Tibial nerve (tissue), 4 donors: ENCODE measurements at regions not wholly inside any gene's neighbourhood (a gene's known extent, or its start where the extent isn't known, plus 50 kb on each side); places are given as distances from the start of the nearest gene placed in this dataset.

Source experiments
- DNase-seq, 2 donors: peaks; one replicate each; pipeline ENCODE4 v3.0.0-alpha.2; 2019; ENCODE audit warnings: low spot score in 2 of 2
- H3K27ac ChIP-seq, 4 donors: fragments of 200-600 bp; sonication (generic) in 3 of 4; one replicate each; pipeline ENCODE4 v1.5.1; 2017 to 2019; ENCODE audit warnings: mild to moderate bottlenecking in 1 of 4
- H3K27me3 ChIP-seq, 2 donors: fragments of 200-600 bp; sonication (generic) in 1 of 2; one replicate each; pipeline versions ENCODE4 v1.5.1 to v1.6.0; 2017 to 2019
- H3K36me3 ChIP-seq, 3 donors: fragments of 200-600 bp; sonication (generic); one replicate each; pipeline ENCODE4 v1.5.1; 2018 to 2019
- H3K4me1 ChIP-seq, 4 donors: fragments of 200-600 bp; sonication (generic) in 3 of 4; one replicate each; pipeline ENCODE4 v1.5.1; 2017 to 2019
- H3K4me3 ChIP-seq, 4 donors: fragments of 200-600 bp; sonication (generic) in 3 of 4; one replicate each; pipeline ENCODE4 v1.5.1; 2017 to 2019; ENCODE audit warnings: mild to moderate bottlenecking in 1 of 4, moderate library complexity in 1 of 4
- H3K9me3 ChIP-seq, 4 donors: fragments of 200-600 bp; sonication (generic) in 3 of 4; one replicate each; pipeline ENCODE4 v1.5.1; 2017 to 2019
- CTCF ChIP-seq, 5 experiments: fragments of 200-600 bp in 3 of 5; fragments of 450-650 bp in 2 of 5; sonication (generic) in 3 of 5; IDR thresholded peaks; one replicate each; pipeline ENCODE4 v1.5.1; 2016 to 2019; ENCODE audit warnings: antibody characterized with exemption in 5 of 5, mild to moderate bottlenecking in 3 of 5, moderate library complexity in 2 of 5
- EP300 ChIP-seq, 2 donors: sonication (generic); formaldehyde crosslinking; IDR thresholded peaks; one replicate each; pipeline ENCODE4 v1.6.1; 2017; ENCODE audit warnings: antibody characterized with exemption in 2 of 2, mild to moderate bottlenecking in 1 of 2
- POLR2A ChIP-seq, 2 donors: fragments of 450-650 bp; IDR thresholded peaks; one replicate each; pipeline ENCODE4 v1.6.1; 2017; ENCODE audit warnings: antibody characterized with exemption in 2 of 2, mild to moderate bottlenecking in 2 of 2, moderate library complexity in 2 of 2
- WGBS, 2 donors: methylation state at CpG; one replicate each; pipeline ENCODE4 v1.1.5; 2018; 5-methylcytosine and 5-hydroxymethylcytosine counted together

DNA sequence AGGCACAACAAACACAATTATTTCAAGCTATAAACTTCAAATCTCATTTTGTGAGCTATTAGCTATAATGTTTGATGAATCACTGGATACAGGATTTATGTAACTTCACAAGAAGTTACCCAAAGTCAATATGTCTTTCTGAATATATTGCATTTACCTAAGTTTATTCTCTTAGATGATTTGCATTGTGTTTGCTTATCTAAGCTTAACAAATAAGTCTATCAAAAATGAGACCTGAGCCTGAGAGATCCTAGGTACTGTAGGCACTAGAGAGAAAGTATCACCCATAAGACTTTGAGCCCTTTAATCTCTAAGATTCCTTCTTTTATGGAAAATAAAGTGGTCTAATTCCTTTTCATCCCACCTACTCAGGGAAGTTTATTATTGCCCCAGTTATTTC lies 178.2 kb downstream of the NAF1 start:
- no peaks in the 10 kb centered on the region for H3K4me1 ChIP-seq
- no peak overlapping the region for H3K4me3 ChIP-seq
- no peaks in the 10 kb centered on the region for H3K9me3 ChIP-seq
- TF ChIP-seq POLR2A (IDR thresholded peaks at IDR 0.05) (no peak), EP300 (IDR thresholded peaks at IDR 0.05) (no peak), CTCF (IDR thresholded peaks at IDR 0.05) (no peak)
- no peak overlapping the region for H3K27ac ChIP-seq
- no peaks in the 10 kb centered on the region for H3K27me3 ChIP-seq
- no peaks in the 10 kb centered on the region for H3K36me3 ChIP-seq
- DNase-seq: no peak

DNA sequence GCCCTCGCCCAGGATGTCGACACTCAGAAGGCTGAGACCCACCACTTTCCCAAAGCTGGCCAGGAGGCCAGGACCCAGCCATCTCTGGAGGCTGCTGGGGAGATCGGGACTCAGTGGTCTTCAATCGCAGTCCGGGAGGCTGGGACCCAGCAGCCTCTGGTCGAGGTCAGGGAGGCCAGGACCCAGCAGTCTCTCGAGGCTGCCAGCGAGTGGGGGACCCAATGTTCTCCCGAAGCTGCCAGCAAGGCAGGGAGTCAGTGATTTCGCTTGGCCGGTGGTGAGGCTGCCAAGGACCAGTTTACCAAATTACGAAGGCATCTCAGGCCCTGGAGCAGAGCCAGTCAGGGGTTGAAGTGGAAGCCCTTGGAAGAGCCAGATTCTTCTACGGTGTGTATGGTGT lies 181.6 kb downstream of the NAF1 start:
- Histone ChIP-seq H3K4me1 (no peaks in the 10 kb centered on the region), H3K9me3 (no peaks in the 10 kb centered on the region), H3K36me3 (no peaks in the 10 kb centered on the region), H3K27ac (no peak overlapping the region), H3K4me3 (no peak overlapping the region), H3K27me3 (no peaks in the 10 kb centered on the region)
- no peak for TF ChIP-seq CTCF (IDR thresholded peaks at IDR 0.05)
- no peak for TF ChIP-seq EP300 (IDR thresholded peaks at IDR 0.05)
- no peak for TF ChIP-seq POLR2A (IDR thresholded peaks at IDR 0.05)
- no peak for DNase-seq
- 84 to 95% methylated on average over 9 to 13 of the region's 13 CpGs for WGBS, 2 donors

DNA sequence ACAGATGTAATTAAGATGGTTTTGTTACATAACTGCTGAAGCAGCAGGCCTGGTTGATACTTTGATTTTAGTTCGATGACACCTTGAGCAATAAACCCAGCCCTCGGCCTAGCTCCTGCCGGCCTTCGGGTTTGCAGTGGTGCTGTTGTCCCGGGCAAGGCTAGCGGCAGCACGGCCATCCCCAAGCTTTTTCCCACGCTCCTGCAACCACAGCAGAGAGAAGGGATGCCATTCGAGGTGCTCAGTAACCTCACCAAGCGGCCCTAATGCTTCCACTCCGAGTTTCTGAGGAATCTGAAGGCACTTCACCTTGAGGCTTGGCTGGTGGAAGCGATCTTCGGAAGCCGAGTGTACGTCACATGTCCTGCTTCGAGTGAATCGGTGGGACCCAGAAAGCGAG lies 182.1 kb downstream of the NAF1 start:
- WGBS, 2 donors: 82 to 91% methylated on average over 18 of the region's 18 CpGs
- no peak for TF ChIP-seq POLR2A (IDR thresholded peaks at IDR 0.05)
- TF ChIP-seq CTCF (IDR thresholded peaks at IDR 0.05): no peak
- TF ChIP-seq EP300 (IDR thresholded peaks at IDR 0.05): no peak
- DNase-seq: no peak
- Histone ChIP-seq H3K4me3 (no peak overlapping the region), H3K27ac (no peak overlapping the region), H3K36me3 (no peaks in the 10 kb centered on the region), H3K4me1 (no peaks in the 10 kb centered on the region), H3K27me3 (no peaks in the 10 kb centered on the region), H3K9me3 (no peaks in the 10 kb centered on the region)

- TF ChIP-seq POLR2A (IDR thresholded peaks at IDR 0.05) (no peak), CTCF (IDR thresholded peaks at IDR 0.05) (no peak), EP300 (IDR thresholded peaks at IDR 0.05) (no peak)
- Histone ChIP-seq H3K4me1 (no peaks in the 10 kb centered on the region), H3K9me3 (no peaks in the 10 kb centered on the region), H3K36me3 (no peaks in the 10 kb centered on the region), H3K4me3 (no peak overlapping the region), H3K27me3 (no peaks in the 10 kb centered on the region), H3K27ac (no peak overlapping the region)
- 87 to 93% methylated on average over 2 of the region's 2 CpGs for WGBS, 2 donors
- no peak for DNase-seq
These were observed 184.9 kb downstream of the NAF1 start for GRCh38 chr4:162981823-162982222.

DNA sequence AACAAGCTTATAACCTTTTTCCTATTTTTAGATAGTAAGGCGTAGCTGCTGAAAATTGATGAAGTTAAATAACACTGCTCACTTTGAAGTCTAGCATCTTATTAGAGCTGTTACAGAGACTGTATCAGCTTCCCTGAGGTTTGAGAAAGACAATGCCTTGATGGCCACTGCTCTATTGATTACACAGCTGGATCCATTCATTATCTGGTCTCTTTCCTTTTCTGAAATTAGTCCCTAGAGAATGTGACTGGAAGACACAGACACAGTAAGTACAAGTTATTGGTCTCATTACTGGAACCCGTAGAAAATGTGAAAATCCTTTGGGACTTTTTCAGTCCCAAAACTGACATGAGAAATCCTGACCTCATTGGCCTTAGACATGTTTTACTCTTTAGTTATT lies 188.3 kb downstream of the NAF1 start:
- WGBS, 2 donors: 48 to 65% methylated on average over 2 of the region's 2 CpGs

More for the DNA sequence above, 188.3 kb downstream of the NAF1 start:
- H3K27ac ChIP-seq: no peak overlapping the region
- no peaks in the 10 kb centered on the region for H3K36me3 ChIP-seq
- TF ChIP-seq EP300 (IDR thresholded peaks at IDR 0.05) (no peak), CTCF (IDR thresholded peaks at IDR 0.05) (no peak), POLR2A (IDR thresholded peaks at IDR 0.05) (no peak)
- no peak for DNase-seq
- H3K27me3 ChIP-seq: no peaks in the 10 kb centered on the region
- no peaks in the 10 kb centered on the region for H3K4me1 ChIP-seq
- no peak overlapping the region for H3K4me3 ChIP-seq
- H3K9me3 ChIP-seq: no peaks in the 10 kb centered on the region
